ENCODE measurements at regions not wholly inside any gene's neighbourhood (a gene's known extent, or its start where the extent isn't known, plus 50 kb on each side); places are given as distances from the start of the nearest gene placed in this dataset.

GRCh38 chr2:204138206-204138605, 201.6 kb downstream of the ICOS start:
- H3K27ac ChIP-seq: no peak overlapping the region
- intact Hi-C loops (cut with DNase I): no loop called here
- no peaks in the 10 kb centered on the region for H3K36me3 ChIP-seq
- 88% methylated on average over 2 of the region's 2 CpGs for WGBS
- no peak for DNase-seq (ENCODE audit: low spot score)
- H3K27me3 ChIP-seq (replicated peaks; ENCODE audit: insufficient read depth): no peaks in the 10 kb centered on the region
- H3K4me3 ChIP-seq: no peak overlapping the region
- H3K9me3 ChIP-seq: no peaks in the 10 kb centered on the region
- TF ChIP-seq POLR2A (IDR thresholded peaks at IDR 0.05) (no peak), POLR2AphosphoS5 (IDR thresholded peaks at IDR 0.05) (no peak), CTCF (IDR thresholded peaks at IDR 0.05) (no peak)
- H3K4me1 ChIP-seq (replicated peaks): no peaks in the 10 kb centered on the region

- no peak overlapping the region for H3K27ac ChIP-seq
- no peak for DNase-seq (ENCODE audit: low spot score)
- TF ChIP-seq POLR2A (IDR thresholded peaks at IDR 0.05): no peak
- TF ChIP-seq POLR2AphosphoS5 (IDR thresholded peaks at IDR 0.05): no peak
- no peak for TF ChIP-seq CTCF (IDR thresholded peaks at IDR 0.05)
- H3K27me3 ChIP-seq (replicated peaks; ENCODE audit: insufficient read depth): no peaks in the 10 kb centered on the region
- no peaks in the 10 kb centered on the region for H3K4me1 ChIP-seq (replicated peaks)
- H3K36me3 ChIP-seq: no peaks in the 10 kb centered on the region
- intact Hi-C loops (cut with DNase I): loop anchor here (10.0 kb wide), 4 partner anchors 185 to 1785 kb away; no protein-coding TSS in a partner anchor
- 82% methylated on average over 3 of the region's 3 CpGs for WGBS
- H3K4me3 ChIP-seq: no peak overlapping the region
- no peaks in the 10 kb centered on the region for H3K9me3 ChIP-seq
Measured at GRCh38 chr2:204140246-204140645, 203.7 kb downstream of the ICOS start.

- intact Hi-C loops (cut with DNase I): loop anchor here (10.0 kb wide), 4 partner anchors 181 to 1781 kb away; no protein-coding TSS in a partner anchor
- H3K9me3 ChIP-seq: no peaks in the 10 kb centered on the region
- TF ChIP-seq POLR2AphosphoS5 (IDR thresholded peaks at IDR 0.05): no peak
- no peak for TF ChIP-seq CTCF (IDR thresholded peaks at IDR 0.05)
- no peak for TF ChIP-seq POLR2A (IDR thresholded peaks at IDR 0.05)
- H3K4me1 ChIP-seq (replicated peaks): no peaks in the 10 kb centered on the region
- no peak overlapping the region for H3K27ac ChIP-seq
- H3K36me3 ChIP-seq: no peaks in the 10 kb centered on the region
- H3K4me3 ChIP-seq: no peak overlapping the region
- DNase-seq (ENCODE audit: low spot score): no peak
- H3K27me3 ChIP-seq (replicated peaks; ENCODE audit: insufficient read depth): no peaks in the 10 kb centered on the region
- 83% methylated on average over 14 of the region's 14 CpGs for WGBS
Measured at GRCh38 chr2:204143216-204144014, 206.9 kb downstream of the ICOS start.

- intact Hi-C loops (cut with DNase I): loop anchor here (10.0 kb wide), 4 partner anchors 180 to 1780 kb away; no protein-coding TSS in a partner anchor
- Histone ChIP-seq H3K4me3 (no peak overlapping the region), H3K9me3 (no peaks in the 10 kb centered on the region), H3K27ac (no peak overlapping the region), H3K27me3 (replicated peaks; ENCODE audit: insufficient read depth) (no peaks in the 10 kb centered on the region), H3K36me3 (no peaks in the 10 kb centered on the region), H3K4me1 (replicated peaks) (no peaks in the 10 kb centered on the region)
- WGBS: 98% methylated on average over 3 of the region's 3 CpGs
- TF ChIP-seq POLR2AphosphoS5 (IDR thresholded peaks at IDR 0.05) (no peak), POLR2A (IDR thresholded peaks at IDR 0.05) (no peak), CTCF (IDR thresholded peaks at IDR 0.05) (no peak)
- no peak for DNase-seq (ENCODE audit: low spot score)
Measured at GRCh38 chr2:204144492-204144891, 207.9 kb downstream of the ICOS start.

Measured in prostate gland (tissue), 2 donors.